ENCODE measurements at regions not wholly inside any gene's neighbourhood (a gene's known extent, or its start where the extent isn't known, plus 50 kb on each side); places are given as distances from the start of the nearest gene placed in this dataset.
A peak's percentile ranks its signal among the peaks of the same experiment; 100 is the strongest.

DNA sequence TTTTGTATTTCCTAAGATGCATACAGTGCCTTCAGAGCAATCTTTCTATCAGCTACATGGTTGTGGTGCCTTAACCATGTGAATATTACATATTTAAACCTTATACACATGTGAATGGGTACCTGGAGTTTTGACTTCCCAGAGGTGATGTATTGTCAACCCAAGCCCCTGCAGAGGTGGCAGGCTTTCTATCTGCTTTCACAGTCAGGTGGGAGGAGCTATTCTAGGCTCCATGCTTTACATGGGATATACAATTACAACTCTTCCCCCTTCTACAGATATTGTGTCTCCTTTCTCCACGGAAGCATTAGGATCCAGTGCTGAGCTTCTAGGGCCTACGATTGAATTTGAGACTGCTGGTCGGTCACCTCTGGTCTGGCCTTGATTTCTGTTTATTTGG lies 89.8 kb upstream of the TUT7 start:
- Histone ChIP-seq H3K9me3 (ENCODE audit: insufficient read depth, low read depth, low read length) (no peaks in the 10 kb centered on the region), H3K36me3 (ENCODE audit: insufficient read depth, low read length) (no peaks in the 10 kb centered on the region), H3K9ac (ENCODE audit: low read length) (no peak overlapping the region), H3K79me2 (ENCODE audit: insufficient read depth, low read length) (no peaks in the 10 kb centered on the region), H2AFZ (ENCODE audit: low read depth, low read length) (no peak overlapping the region), H3K27me3 (ENCODE audit: insufficient read depth, low read length) (no peaks in the 10 kb centered on the region), H3K27ac (ENCODE audit: low read depth, low read length) (no peak overlapping the region), H3K4me1 (ENCODE audit: insufficient read depth, low read length) (no peaks in the 10 kb centered on the region), H4K20me1 (ENCODE audit: insufficient read depth, low read length) (no peaks in the 10 kb centered on the region), H3K4me2 (ENCODE audit: low read length) (no peak overlapping the region), H3K4me3 (ENCODE audit: insufficient read depth, low read depth, low read length) (no peak overlapping the region)
- DNase-seq (ENCODE audit: low read depth) (no peak), FAIRE-seq (no peak)
- Mint-ChIP-seq H3K27ac (ENCODE audit: unreplicated experiment) (no peak overlapping the region), H3K36me3 (ENCODE audit: low read depth, unreplicated experiment) (no peaks in the 10 kb centered on the region), H3K4me1 (ENCODE audit: low read depth, unreplicated experiment) (peaks cover 3% of the 10 kb centered on the region), H3K9me3 (ENCODE audit: unreplicated experiment) (no peaks in the 10 kb centered on the region), H3K27me3 (ENCODE audit: low read depth, unreplicated experiment) (peaks cover 2% of the 10 kb centered on the region), H3K4me3 (ENCODE audit: unreplicated experiment) (no peak overlapping the region)
- TF ChIP-seq, protein P1, sequence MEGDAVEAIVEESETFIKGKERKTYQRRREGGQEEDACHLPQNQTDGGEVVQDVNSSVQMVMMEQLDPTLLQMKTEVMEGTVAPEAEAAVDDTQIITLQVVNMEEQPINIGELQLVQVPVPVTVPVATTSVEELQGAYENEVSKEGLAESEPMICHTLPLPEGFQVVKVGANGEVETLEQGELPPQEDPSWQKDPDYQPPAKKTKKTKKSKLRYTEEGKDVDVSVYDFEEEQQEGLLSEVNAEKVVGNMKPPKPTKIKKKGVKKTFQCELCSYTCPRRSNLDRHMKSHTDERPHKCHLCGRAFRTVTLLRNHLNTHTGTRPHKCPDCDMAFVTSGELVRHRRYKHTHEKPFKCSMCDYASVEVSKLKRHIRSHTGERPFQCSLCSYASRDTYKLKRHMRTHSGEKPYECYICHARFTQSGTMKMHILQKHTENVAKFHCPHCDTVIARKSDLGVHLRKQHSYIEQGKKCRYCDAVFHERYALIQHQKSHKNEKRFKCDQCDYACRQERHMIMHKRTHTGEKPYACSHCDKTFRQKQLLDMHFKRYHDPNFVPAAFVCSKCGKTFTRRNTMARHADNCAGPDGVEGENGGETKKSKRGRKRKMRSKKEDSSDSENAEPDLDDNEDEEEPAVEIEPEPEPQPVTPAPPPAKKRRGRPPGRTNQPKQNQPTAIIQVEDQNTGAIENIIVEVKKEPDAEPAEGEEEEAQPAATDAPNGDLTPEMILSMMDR (IDR thresholded peaks at IDR 0.05; ENCODE audit: insufficient read depth, low read depth, low read length) = no peak
- no peak for TF ChIP-seq EZH2 (IDR thresholded peaks at IDR 0.05; ENCODE audit: insufficient read depth, low read length)

DNA sequence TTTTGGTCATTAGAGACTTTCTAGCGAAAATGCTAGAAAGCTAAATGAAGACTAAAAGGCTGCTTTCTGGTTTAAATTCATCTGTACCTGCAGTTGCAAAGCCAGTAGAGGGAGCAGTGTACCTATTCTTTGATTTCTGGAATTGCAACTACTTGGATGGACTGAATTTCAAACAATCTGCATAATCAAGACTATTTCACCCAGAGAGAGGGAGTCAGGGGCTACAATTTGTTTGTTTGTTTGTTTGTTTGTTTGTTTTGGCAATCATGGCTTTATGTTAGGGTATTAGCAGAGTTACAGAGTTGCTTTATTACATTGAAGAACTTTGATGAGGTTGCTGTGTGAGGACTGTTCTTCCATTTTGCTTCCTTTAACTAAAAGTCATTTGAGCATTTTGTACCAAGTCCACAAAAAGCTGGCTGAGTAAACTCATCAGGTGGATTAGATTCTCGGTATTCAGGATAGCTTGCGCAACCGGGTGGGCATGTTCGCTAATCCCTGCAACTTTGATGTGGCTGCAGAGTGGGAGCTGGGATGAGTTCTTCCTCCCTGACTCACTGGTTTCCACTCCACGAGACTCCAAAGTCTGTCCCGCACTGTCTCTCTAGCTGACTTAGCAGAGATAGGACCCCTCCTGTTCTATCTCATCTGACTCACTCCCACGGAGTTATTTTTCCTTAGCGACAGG lies 80.0 kb upstream of the TUT7 start:
- H2AFZ ChIP-seq (ENCODE audit: low read depth, low read length) = peak overlapping the region; percentile 28
- H3K36me3 ChIP-seq (ENCODE audit: insufficient read depth, low read length) = no peaks in the 10 kb centered on the region
- H3K4me1 Mint-ChIP-seq (ENCODE audit: low read depth, unreplicated experiment) = peaks cover 16% of the 10 kb centered on the region
- H4K20me1 ChIP-seq (ENCODE audit: insufficient read depth, low read length) = no peaks in the 10 kb centered on the region
- H3K27ac ChIP-seq (ENCODE audit: low read depth, low read length) = no peak overlapping the region
- H3K9me3 Mint-ChIP-seq (ENCODE audit: unreplicated experiment) = peaks cover 2% of the 10 kb centered on the region
- H3K27me3 Mint-ChIP-seq (ENCODE audit: low read depth, unreplicated experiment) = no peaks in the 10 kb centered on the region
- H3K9me3 ChIP-seq (ENCODE audit: insufficient read depth, low read depth, low read length) = no peaks in the 10 kb centered on the region
- no peaks in the 10 kb centered on the region for H3K27me3 ChIP-seq (ENCODE audit: insufficient read depth, low read length)
- H3K36me3 Mint-ChIP-seq (ENCODE audit: low read depth, unreplicated experiment) = no peaks in the 10 kb centered on the region
- H3K4me1 ChIP-seq (ENCODE audit: insufficient read depth, low read length) = peaks cover 10% of the 10 kb centered on the region
- FAIRE-seq (peak; percentile 96), DNase-seq (ENCODE audit: low read depth) (peak; percentile 88)
- H3K4me3 Mint-ChIP-seq (ENCODE audit: unreplicated experiment) = peak overlapping the region; percentile 55
- H3K27ac Mint-ChIP-seq (ENCODE audit: unreplicated experiment) = peak overlapping the region; percentile 92
- TF ChIP-seq EZH2 (IDR thresholded peaks at IDR 0.05; ENCODE audit: insufficient read depth, low read length) = no peak
- TF ChIP-seq, protein P1 (IDR thresholded peaks at IDR 0.05; ENCODE audit: insufficient read depth, low read depth, low read length) = peak; percentile 96
- no peak overlapping the region for H3K4me3 ChIP-seq (ENCODE audit: insufficient read depth, low read depth, low read length)
- peak overlapping the region; percentile 6 for H3K9ac ChIP-seq (ENCODE audit: low read length)
- H3K4me2 ChIP-seq (ENCODE audit: low read length) = peak overlapping the region; percentile 77
- H3K79me2 ChIP-seq (ENCODE audit: insufficient read depth, low read length) = no peaks in the 10 kb centered on the region

DNA sequence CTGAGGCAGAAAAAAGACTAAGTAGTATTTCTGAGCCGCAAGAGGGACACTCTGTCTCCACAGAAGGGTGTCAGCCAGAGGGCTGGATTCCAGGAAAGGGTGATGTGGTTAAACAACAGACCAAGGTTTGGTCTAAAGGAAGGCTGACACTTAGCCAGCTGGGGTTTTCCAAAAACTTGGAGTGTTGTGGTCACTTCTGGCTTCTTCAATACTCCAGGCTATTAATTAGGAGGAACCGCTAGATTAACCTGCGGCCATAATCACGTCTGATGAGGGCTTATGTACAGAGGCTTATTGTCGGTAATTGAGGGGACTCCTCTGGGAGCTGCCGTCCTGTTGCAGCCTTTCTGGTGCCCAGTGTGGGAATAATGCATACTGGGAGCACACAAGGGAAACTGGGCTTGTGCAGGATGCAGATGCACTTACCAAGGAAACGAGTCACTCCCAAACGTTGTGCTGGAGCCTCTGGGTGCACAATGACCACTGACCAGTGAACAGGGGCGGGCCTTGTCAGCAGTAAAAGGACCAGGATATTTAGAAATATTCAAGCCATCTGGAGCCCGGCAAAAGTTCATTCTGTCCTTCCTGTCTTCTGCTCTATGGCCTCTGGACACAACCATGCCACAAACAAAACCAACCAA lies 70.2 kb upstream of the TUT7 start:
- Histone ChIP-seq H4K20me1 (ENCODE audit: insufficient read depth, low read length) (no peaks in the 10 kb centered on the region), H3K79me2 (ENCODE audit: insufficient read depth, low read length) (no peaks in the 10 kb centered on the region), H3K9me3 (ENCODE audit: insufficient read depth, low read depth, low read length) (no peaks in the 10 kb centered on the region), H3K9ac (ENCODE audit: low read length) (no peak overlapping the region), H3K27ac (ENCODE audit: low read depth, low read length) (no peak overlapping the region), H3K27me3 (ENCODE audit: insufficient read depth, low read length) (no peaks in the 10 kb centered on the region), H3K36me3 (ENCODE audit: insufficient read depth, low read length) (no peaks in the 10 kb centered on the region), H2AFZ (ENCODE audit: low read depth, low read length) (no peak overlapping the region), H3K4me2 (ENCODE audit: low read length) (no peak overlapping the region), H3K4me1 (ENCODE audit: insufficient read depth, low read length) (no peaks in the 10 kb centered on the region), H3K4me3 (ENCODE audit: insufficient read depth, low read depth, low read length) (no peak overlapping the region)
- H3K36me3 Mint-ChIP-seq (ENCODE audit: low read depth, unreplicated experiment) = no peaks in the 10 kb centered on the region
- H3K9me3 Mint-ChIP-seq (ENCODE audit: unreplicated experiment) = no peaks in the 10 kb centered on the region
- DNase-seq (ENCODE audit: low read depth) = peak; percentile 62
- H3K4me1 Mint-ChIP-seq (ENCODE audit: low read depth, unreplicated experiment) = peaks cover 8% of the 10 kb centered on the region
- no peak for FAIRE-seq
- no peaks in the 10 kb centered on the region for H3K27me3 Mint-ChIP-seq (ENCODE audit: low read depth, unreplicated experiment)
- no peak for TF ChIP-seq EZH2 (IDR thresholded peaks at IDR 0.05; ENCODE audit: insufficient read depth, low read length)
- TF ChIP-seq, protein P1 (IDR thresholded peaks at IDR 0.05; ENCODE audit: insufficient read depth, low read depth, low read length) = no peak
- H3K4me3 Mint-ChIP-seq (ENCODE audit: unreplicated experiment) = no peak overlapping the region
- no peak overlapping the region for H3K27ac Mint-ChIP-seq (ENCODE audit: unreplicated experiment)

Data from astrocyte (in vitro differentiated cells and primary cell).